ENCODE measurements at regions not wholly inside any gene's neighbourhood (a gene's known extent, or its start where the extent isn't known, plus 50 kb on each side); places are given as distances from the start of the nearest gene placed in this dataset.

DNA sequence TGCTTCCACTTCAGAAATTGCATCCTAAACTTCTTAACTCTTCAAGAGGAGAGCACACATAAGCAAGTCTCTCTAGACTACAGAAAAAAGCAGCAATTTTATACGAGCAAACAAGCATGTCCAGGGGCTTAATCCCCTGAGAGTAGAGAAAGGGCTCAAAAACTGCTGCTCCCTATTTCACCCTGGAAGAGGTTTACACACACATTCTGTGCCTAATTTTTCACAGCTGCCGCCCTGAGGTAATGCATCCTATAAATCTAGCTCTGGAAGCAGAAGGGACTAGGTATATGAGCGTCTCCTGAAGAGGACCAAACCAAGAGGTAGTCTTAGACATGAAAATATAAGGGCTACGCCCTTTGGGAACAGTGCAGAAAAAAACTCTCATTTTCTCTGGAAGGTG, 73.1 kb downstream of the CRPPA start:
- ChIA-PET CTCF (interaction anchor here (0.7 kb wide), 1 partner anchor 1763 kb away, joined by 3 read pairs; no protein-coding TSS in a partner anchor), POLR2A (interaction anchor here (0.5 kb wide), 1 partner anchor 1646 kb away, joined by 3 read pairs; no protein-coding TSS in a partner anchor)
- Mint-ChIP-seq H3K36me3 (ENCODE audit: insufficient read depth, unreplicated experiment) (peaks cover 6% of the 10 kb centered on the region), H3K27me3 (ENCODE audit: insufficient read depth, unreplicated experiment) (no peaks in the 10 kb centered on the region), H3K4me3 (ENCODE audit: unreplicated experiment) (no peak overlapping the region), H3K27ac (ENCODE audit: low read depth, unreplicated experiment) (no peak overlapping the region), H3K4me1 (ENCODE audit: insufficient read depth, unreplicated experiment) (peaks cover 14% of the 10 kb centered on the region), H3K9me3 (ENCODE audit: unreplicated experiment) (peaks cover 21% of the 10 kb centered on the region)
- DNase-seq (ENCODE audit: unreplicated experiment) = no peak
- TF ChIP-seq, protein P1, sequence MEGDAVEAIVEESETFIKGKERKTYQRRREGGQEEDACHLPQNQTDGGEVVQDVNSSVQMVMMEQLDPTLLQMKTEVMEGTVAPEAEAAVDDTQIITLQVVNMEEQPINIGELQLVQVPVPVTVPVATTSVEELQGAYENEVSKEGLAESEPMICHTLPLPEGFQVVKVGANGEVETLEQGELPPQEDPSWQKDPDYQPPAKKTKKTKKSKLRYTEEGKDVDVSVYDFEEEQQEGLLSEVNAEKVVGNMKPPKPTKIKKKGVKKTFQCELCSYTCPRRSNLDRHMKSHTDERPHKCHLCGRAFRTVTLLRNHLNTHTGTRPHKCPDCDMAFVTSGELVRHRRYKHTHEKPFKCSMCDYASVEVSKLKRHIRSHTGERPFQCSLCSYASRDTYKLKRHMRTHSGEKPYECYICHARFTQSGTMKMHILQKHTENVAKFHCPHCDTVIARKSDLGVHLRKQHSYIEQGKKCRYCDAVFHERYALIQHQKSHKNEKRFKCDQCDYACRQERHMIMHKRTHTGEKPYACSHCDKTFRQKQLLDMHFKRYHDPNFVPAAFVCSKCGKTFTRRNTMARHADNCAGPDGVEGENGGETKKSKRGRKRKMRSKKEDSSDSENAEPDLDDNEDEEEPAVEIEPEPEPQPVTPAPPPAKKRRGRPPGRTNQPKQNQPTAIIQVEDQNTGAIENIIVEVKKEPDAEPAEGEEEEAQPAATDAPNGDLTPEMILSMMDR (IDR thresholded peaks at IDR 0.05; ENCODE audit: unreplicated experiment) = no peak
- intact Hi-C loops (cut with micrococcal nuclease) = no loop called here
- BruUV-seq (replicated peaks) = no TSS peak

DNA sequence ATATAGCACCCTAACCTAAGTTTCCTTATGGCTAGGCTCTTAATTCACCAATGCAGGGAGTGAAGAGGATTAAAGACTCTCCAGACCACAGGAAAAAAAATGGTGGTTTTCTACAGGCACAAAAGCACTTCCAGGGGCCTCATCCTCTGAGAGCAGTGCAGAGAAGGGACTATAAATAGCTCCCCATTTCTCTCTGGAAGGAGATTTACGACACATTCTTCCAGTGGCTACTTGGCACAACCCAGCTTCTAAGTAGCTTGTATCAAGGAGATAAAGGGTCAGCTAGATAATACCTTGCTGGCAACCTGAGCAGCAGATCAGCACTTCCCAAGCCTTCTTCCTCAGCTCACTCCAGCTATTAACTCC, 73.5 kb downstream of the CRPPA start:
- BruUV-seq (replicated peaks) = no TSS peak
- POLR2A ChIA-PET = no interaction called here

DNA sequence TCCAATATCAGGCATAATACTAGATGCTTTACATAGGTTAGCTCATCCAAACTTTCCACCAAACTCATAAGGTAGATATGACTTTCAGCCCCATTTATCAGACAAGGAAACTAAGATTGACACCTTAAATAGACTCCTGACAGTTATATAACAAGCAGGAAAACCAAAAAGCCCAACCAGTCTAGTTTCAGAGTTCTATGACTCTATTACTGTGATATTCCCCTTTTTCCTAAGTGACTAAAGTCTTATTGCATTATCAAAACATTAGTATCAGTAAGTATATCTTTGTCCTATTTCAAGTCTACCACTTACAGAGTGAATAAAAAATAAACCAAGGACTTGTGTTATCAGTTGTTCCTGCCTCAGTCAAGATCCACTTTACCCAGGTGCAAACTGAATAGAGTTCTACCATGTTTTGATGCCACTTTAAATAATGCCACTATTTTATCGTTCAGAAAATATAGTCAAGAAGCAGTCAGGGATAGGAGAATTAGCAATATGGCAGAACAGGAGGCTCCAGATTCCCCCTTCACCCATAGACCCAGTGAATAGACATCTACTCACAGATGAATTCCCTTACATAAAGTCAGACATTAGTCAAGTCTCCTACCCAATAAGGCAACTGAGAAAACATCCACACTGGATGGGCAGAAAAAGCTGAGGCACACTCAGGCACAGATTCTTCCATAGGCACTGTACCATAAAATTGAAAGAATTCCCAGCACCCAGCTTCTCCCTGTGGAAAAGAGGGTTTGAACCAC, 74.1 kb downstream of the CRPPA start:
- Mint-ChIP-seq H3K4me1 (ENCODE audit: insufficient read depth, unreplicated experiment) (peaks cover 14% of the 10 kb centered on the region), H3K9me3 (ENCODE audit: unreplicated experiment) (peaks cover 21% of the 10 kb centered on the region), H3K27ac (ENCODE audit: low read depth, unreplicated experiment) (no peak overlapping the region), H3K4me3 (ENCODE audit: unreplicated experiment) (no peak overlapping the region), H3K27me3 (ENCODE audit: insufficient read depth, unreplicated experiment) (no peaks in the 10 kb centered on the region), H3K36me3 (ENCODE audit: insufficient read depth, unreplicated experiment) (peaks cover 6% of the 10 kb centered on the region)
- TF ChIP-seq, protein P1 (IDR thresholded peaks at IDR 0.05; ENCODE audit: unreplicated experiment) = no peak
- ChIA-PET POLR2A (no interaction called here), CTCF (interaction anchor here (0.6 kb wide), 1 partner anchor 100 kb away, joined by 3 read pairs; no protein-coding TSS in a partner anchor)
- intact Hi-C loops (cut with micrococcal nuclease) = no loop called here
- BruUV-seq (replicated peaks) = no TSS peak
- no peak for DNase-seq (ENCODE audit: unreplicated experiment)

More for the DNA sequence above, 73.5 kb downstream of the CRPPA start:
- TF ChIP-seq, protein P1 (IDR thresholded peaks at IDR 0.05; ENCODE audit: unreplicated experiment) = no peak
- no peaks in the 10 kb centered on the region for H3K27me3 Mint-ChIP-seq (ENCODE audit: insufficient read depth, unreplicated experiment)
- intact Hi-C loops (cut with micrococcal nuclease) = no loop called here
- no peak overlapping the region for H3K4me3 Mint-ChIP-seq (ENCODE audit: unreplicated experiment)
- no peak for DNase-seq (ENCODE audit: unreplicated experiment)
- H3K9me3 Mint-ChIP-seq (ENCODE audit: unreplicated experiment) = peaks cover 21% of the 10 kb centered on the region
- peaks cover 14% of the 10 kb centered on the region for H3K4me1 Mint-ChIP-seq (ENCODE audit: insufficient read depth, unreplicated experiment)
- CTCF ChIA-PET = interaction anchor here (0.6 kb wide), 1 partner anchor 99 kb away, joined by 3 read pairs; no protein-coding TSS in a partner anchor
- H3K27ac Mint-ChIP-seq (ENCODE audit: low read depth, unreplicated experiment) = no peak overlapping the region
- H3K36me3 Mint-ChIP-seq (ENCODE audit: insufficient read depth, unreplicated experiment) = peaks cover 6% of the 10 kb centered on the region

DNA sequence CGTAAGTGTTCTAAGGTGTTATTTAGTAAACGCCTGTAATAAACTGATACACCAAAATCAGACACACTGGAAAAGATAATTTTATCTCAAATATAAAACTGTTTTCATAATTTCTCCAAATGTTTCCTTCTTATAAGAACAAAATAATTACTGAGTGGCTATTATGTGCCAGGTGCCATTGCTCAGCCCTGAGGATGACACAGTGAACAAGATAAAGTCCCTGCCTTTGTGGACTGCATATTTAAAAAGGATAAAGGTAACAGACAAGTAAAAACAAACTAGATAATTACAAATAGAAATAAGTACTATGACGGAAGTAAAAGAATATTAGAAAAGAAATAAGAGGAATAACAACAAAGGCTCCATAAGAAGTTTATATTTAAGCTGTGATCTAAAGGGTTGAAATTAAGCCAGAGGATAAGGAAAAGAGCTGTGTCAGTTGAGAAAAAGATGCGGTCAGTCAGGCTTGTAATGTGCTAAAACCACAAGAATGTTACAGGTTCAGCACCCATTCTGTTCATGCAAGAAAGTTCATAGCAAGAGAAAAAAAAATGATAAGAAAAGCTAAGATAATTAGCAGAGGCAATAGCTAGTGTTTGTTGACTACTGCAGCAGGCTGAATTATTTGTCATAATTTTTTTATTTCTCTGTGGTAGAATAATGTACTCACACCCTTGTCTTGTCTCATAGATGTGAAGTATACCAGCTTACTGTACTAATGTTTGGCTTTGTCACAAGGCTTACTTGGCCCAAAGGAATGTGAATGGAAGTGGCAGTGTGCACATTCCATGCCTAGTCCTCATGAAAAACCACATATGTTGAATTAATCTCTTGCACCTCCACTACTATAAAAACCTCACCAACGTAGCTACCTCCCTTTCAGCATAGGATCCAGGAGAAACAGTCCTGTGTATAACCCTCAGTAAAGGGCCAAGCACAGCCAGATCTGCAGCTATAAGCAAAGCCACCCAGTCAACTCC, 75.1 kb downstream of the CRPPA start:
- Mint-ChIP-seq H3K36me3 (ENCODE audit: insufficient read depth, unreplicated experiment) (peaks cover 6% of the 10 kb centered on the region), H3K27me3 (ENCODE audit: insufficient read depth, unreplicated experiment) (no peaks in the 10 kb centered on the region), H3K27ac (ENCODE audit: low read depth, unreplicated experiment) (no peak overlapping the region), H3K4me1 (ENCODE audit: insufficient read depth, unreplicated experiment) (peaks cover 14% of the 10 kb centered on the region), H3K9me3 (ENCODE audit: unreplicated experiment) (peaks cover 21% of the 10 kb centered on the region), H3K4me3 (ENCODE audit: unreplicated experiment) (no peak overlapping the region)
- DNase-seq (ENCODE audit: unreplicated experiment) = peak; percentile 47
- intact Hi-C loops (cut with micrococcal nuclease) = no loop called here
- ChIA-PET POLR2A (no interaction called here), CTCF (interaction anchor here (0.7 to 1.5 kb wide), 5 partner anchors 12 to 145 kb away, joined by 3 to 6 read pairs (median 4); no protein-coding TSS in a partner anchor)
- BruUV-seq (replicated peaks) = no TSS peak
- TF ChIP-seq, protein P1 (IDR thresholded peaks at IDR 0.05; ENCODE audit: unreplicated experiment) = no peak
